ENCODE measurements at regions not wholly inside any gene's neighbourhood (a gene's known extent, or its start where the extent isn't known, plus 50 kb on each side); places are given as distances from the start of the nearest gene placed in this dataset.

GRCh38 chr2:103361712-103362111, 599.9 kb downstream of the TMEM182 start:
- Histone ChIP-seq H3T11ph (ENCODE audit: low read length) (no peak overlapping the region), H3K23me2 (ENCODE audit: insufficient read length, low read depth, low read length, poor library complexity, severe bottlenecking) (no peaks in the 10 kb centered on the region), H4K5ac (ENCODE audit: insufficient read length, low read depth, low read length) (no peak overlapping the region), H2AFZ (ENCODE audit: low read length) (no peak overlapping the region), H3K9me3 (ENCODE audit: control insufficient read depth, low read depth, low read length) (no peaks in the 10 kb centered on the region), H3K14ac (ENCODE audit: insufficient read depth, low read length) (no peak overlapping the region), H2BK120ac (ENCODE audit: low read depth, low read length, poor library complexity, severe bottlenecking) (no peak overlapping the region), H3K4me2 (ENCODE audit: insufficient read depth, insufficient read length, low read length) (no peak overlapping the region), H3K56ac (ENCODE audit: insufficient read length, low read depth, low read length) (no peak overlapping the region), H4K91ac (ENCODE audit: insufficient read length, low read depth, low read length) (no peak overlapping the region), H3K4ac (ENCODE audit: low read depth, low read length) (no peak overlapping the region), H3K27ac (ENCODE audit: insufficient read length, low read depth, low read length) (no peak overlapping the region), H2BK20ac (ENCODE audit: low read depth, low read length, poor library complexity, severe bottlenecking) (no peak overlapping the region), H3K79me2 (ENCODE audit: insufficient read depth, low read length) (no peaks in the 10 kb centered on the region), H3K27me3 (ENCODE audit: insufficient read depth, low read length) (no peaks in the 10 kb centered on the region), H3K18ac (ENCODE audit: insufficient read length, low read depth, low read length) (no peak overlapping the region), H3K9ac (ENCODE audit: extremely low read depth, insufficient read length, low read length) (no peak overlapping the region), H4K20me1 (ENCODE audit: control insufficient read depth, insufficient read depth, insufficient read length) (no peaks in the 10 kb centered on the region), H2BK5ac (ENCODE audit: insufficient read length, low read length) (no peak overlapping the region), H3K23ac (ENCODE audit: insufficient read length, low read depth, low read length) (no peak overlapping the region), H2BK12ac (ENCODE audit: insufficient read length, low read depth, low read length) (no peak overlapping the region), H3K79me1 (ENCODE audit: insufficient read depth, low read depth, low read length, poor library complexity, severe bottlenecking) (no peaks in the 10 kb centered on the region), H4K8ac (replicated peaks; ENCODE audit: insufficient read length, low read depth, low read length) (no peak overlapping the region), H3K4me1 (ENCODE audit: insufficient read depth, low read length) (no peaks in the 10 kb centered on the region; the same call in 1 of the 2 replicates), H2AK5ac (ENCODE audit: insufficient read length, low read length) (no peak overlapping the region), H2BK15ac (ENCODE audit: low read depth, low read length) (no peak overlapping the region)
- WGBS (ENCODE audit: extremely low coverage, insufficient read length, low lambda C conversion rate): no CpG with 5 or more reads among the region's 21 CpGs
- Mint-ChIP-seq H3K27me3 (ENCODE audit: low read depth) (no peaks in the 10 kb centered on the region), H3K36me3 (ENCODE audit: insufficient read depth in 1 of 3, low read depth in 3 of 3) (peaks cover 0 to 8% (median 5%) of the 10 kb centered on the region in 3 experiments; a peak in 4 of 7 replicates), H3K4me3 (no peak overlapping the region), H3K4me1 (peaks cover 3 to 4% of the 10 kb centered on the region in 2 experiments; a peak in 3 of 4 replicates), H3K27ac (no peak overlapping the region), H3K9me3 (peaks cover 3 to 5% of the 10 kb centered on the region in 2 experiments; a peak in 2 of 5 replicates)
- no peak for TF ChIP-seq CTCF (conservative IDR thresholded peaks at IDR 0.05)
- DNase-seq: peak; percentile 70
